WTC11 (cell line): ENCODE measurements at regions not wholly inside any gene's neighbourhood (a gene's known extent, or its start where the extent isn't known, plus 50 kb on each side); places are given as distances from the start of the nearest gene placed in this dataset.

Source experiments
- ATAC-seq: fragments of 200-7000 bp; cut with Tn5 transposase; 2 replicates; pipeline ENCODE4 v1.10.0; 2021; ENCODE audit warnings: mild to moderate bottlenecking, moderate library complexity
- CTCF ChIA-PET: fragments of 300-600 bp; sonication (Branson Sonifier 250); formaldehyde crosslinking; loops from one replicate; lab custom pipeline; 2021; ENCODE audit warnings: antibody characterized with exemption; lab: Charles Lee
- POLR2A ChIA-PET: fragments of 350-600 bp; sonication (Branson Sonifier 250); formaldehyde crosslinking; loops from one replicate; lab custom pipeline; 2021; ENCODE audit warnings: antibody characterized with exemption; lab: Charles Lee
- DNase-seq: peaks from one replicate; pipeline ENCODE4 v3.0.0; 2021; ENCODE audit warnings: low spot score
- H3K27ac Mint-ChIP-seq: 2 replicates; pipeline ENCODE4 v1.8.0; 2021; ENCODE audit warnings: mixed read lengths
- H3K27me3 Mint-ChIP-seq: 2 replicates; pipeline ENCODE4 v1.8.0; 2021; ENCODE audit warnings: low read depth, mild to moderate bottlenecking, moderate library complexity, mixed read lengths
- H3K36me3 Mint-ChIP-seq: 2 replicates; pipeline ENCODE4 v1.8.0; 2021; ENCODE audit warnings: mixed read lengths
- H3K4me1 Mint-ChIP-seq: 2 replicates; pipeline ENCODE4 v1.8.0; 2022; ENCODE audit warnings: mixed read lengths
- H3K4me3 Mint-ChIP-seq: 2 replicates; pipeline ENCODE4 v1.8.0; 2021; ENCODE audit warnings: mild to moderate bottlenecking, moderate library complexity, mixed read lengths
- H3K9me3 Mint-ChIP-seq: 2 replicates; pipeline ENCODE4 v1.8.0; 2021; ENCODE audit warnings: mixed read lengths
- CREM ChIP-seq: sonication (generic); formaldehyde crosslinking; IDR thresholded peaks from 2 replicates; pipeline ENCODE4 v1.8.1; 2022; ENCODE audit warnings: mild to moderate bottlenecking, missing genetic modification reagents, moderate library complexity
- FOXP1 ChIP-seq: sonication (generic); formaldehyde crosslinking; IDR thresholded peaks from 2 replicates; pipeline ENCODE4 v1.8.0; 2022; ENCODE audit warnings: missing genetic modification reagents, mild to moderate bottlenecking, moderate library complexity, borderline replicate concordance
- NFATC4 ChIP-seq: fragments of 250-450 bp; sonication (Bioruptor Pico); IDR thresholded peaks from 2 replicates; pipeline ENCODE4 v1.9.0; 2021; ENCODE audit warnings: mild to moderate bottlenecking
- ZNF219 ChIP-seq: sonication (generic); formaldehyde crosslinking; IDR thresholded peaks from 2 replicates; pipeline ENCODE4 v1.8.0; 2023; ENCODE audit warnings: missing genetic modification reagents, mild to moderate bottlenecking, borderline replicate concordance
- ZNF232 ChIP-seq: sonication (generic); formaldehyde crosslinking; IDR thresholded peaks from 2 replicates; pipeline ENCODE4 v1.8.0; 2022; ENCODE audit warnings: mild to moderate bottlenecking, missing genetic modification reagents
- ZNF281 ChIP-seq: sonication (generic); formaldehyde crosslinking; IDR thresholded peaks from 2 replicates; pipeline ENCODE4 v1.8.0; 2023; ENCODE audit warnings: mild to moderate bottlenecking, missing genetic modification reagents
- ZNF396 ChIP-seq: fragments of 250-450 bp; sonication (Bioruptor Pico); IDR thresholded peaks from 2 replicates; pipeline ENCODE4 v1.8.0; 2021; ENCODE audit warnings: mild to moderate bottlenecking, moderate library complexity, borderline replicate concordance
- ZNF425 ChIP-seq: fragments of 250-450 bp; sonication (Bioruptor Pico); conservative IDR thresholded peaks from 2 replicates; pipeline ENCODE4 v1.9.0; 2021; ENCODE audit warnings: mild to moderate bottlenecking

GRCh38 chrX:132539611-132540010 lies 50.8 kb upstream of the MBNL3 start:
- Mint-ChIP-seq H3K4me3 (no peak overlapping the region), H3K27ac (no peak overlapping the region), H3K27me3 (no peaks in the 10 kb centered on the region; the same call in none of the 2 replicates), H3K4me1 (no peaks in the 10 kb centered on the region), H3K9me3 (no peaks in the 10 kb centered on the region), H3K36me3 (no peaks in the 10 kb centered on the region)
- ATAC-seq: no peak
- ChIA-PET CTCF (no interaction called here), POLR2A (no interaction called here)
- no peak for DNase-seq
- TF ChIP-seq ZNF425 (CRISPR knock-in tag) (no peak), CREM (CRISPR knock-in tag) (no peak), ZNF232 (CRISPR knock-in tag) (no peak), ZNF396 (no peak), ZNF219 (no peak), FOXP1 (CRISPR knock-in tag) (no peak), ZNF281 (CRISPR knock-in tag) (no peak), NFATC4 (CRISPR knock-in tag) (no peak)
